Heart left ventricle (tissue), 16 donors: ENCODE measurements at regions not wholly inside any gene's neighbourhood (a gene's known extent, or its start where the extent isn't known, plus 50 kb on each side); places are given as distances from the start of the nearest gene placed in this dataset.

Source experiments
- ATAC-seq, 4 donors: fragments of 200-7000 bp; cut with Tn5 transposase; one replicate each; pipeline ENCODE4 v1.9.1; 2020 to 2022; ENCODE audit warnings: moderate library complexity in 4 of 4, mild to moderate bottlenecking in 3 of 4, moderate number of reproducible peaks in 1 of 4
- DNase-seq, 5 donors: peaks; one replicate each; pipeline ENCODE4 v3.0.0-alpha.2; 2020
- H3K27ac ChIP-seq, 12 donors: fragments of 200-600 bp; sonication (generic) in 4 of 12; one replicate each; pipeline versions ENCODE4 v1.5.0 to v1.8.0; 2016 to 2022; ENCODE audit warnings: mild to moderate bottlenecking in 2 of 12
- H3K27me3 ChIP-seq, 9 donors: fragments of 200-600 bp; sonication (generic) in 2 of 9; one replicate each; pipeline versions ENCODE4 v1.5.1 to v1.8.0; 2016 to 2022; ENCODE audit warnings: mild to moderate bottlenecking in 3 of 9
- H3K36me3 ChIP-seq, 9 donors: fragments of 200-600 bp; sonication (generic) in 2 of 9; one replicate each; pipeline versions ENCODE4 v1.5.0 to v1.8.0; 2018 to 2022; ENCODE audit warnings: mild to moderate bottlenecking in 2 of 9
- H3K4me1 ChIP-seq, 12 donors: fragments of 200-600 bp; sonication (generic) in 4 of 12; one replicate each; pipeline versions ENCODE4 v1.5.0 to v1.8.0; 2016 to 2022; ENCODE audit warnings: mild to moderate bottlenecking in 3 of 12
- H3K4me3 ChIP-seq, 12 donors: fragments of 200-600 bp; sonication (generic) in 4 of 12; one replicate each; pipeline versions ENCODE4 v1.5.0 to v1.8.0; 2017 to 2022; ENCODE audit warnings: mild to moderate bottlenecking in 9 of 12, moderate library complexity in 4 of 12
- H3K9me3 ChIP-seq, 12 donors: fragments of 200-600 bp; sonication (generic) in 4 of 12; one replicate each; pipeline versions ENCODE4 v1.5.0 to v1.8.0; 2016 to 2022; ENCODE audit warnings: mild to moderate bottlenecking in 1 of 12
- POLR2A ChIP-seq, 2 donors: fragments of 450-650 bp; IDR thresholded peaks; one replicate each; pipeline ENCODE4 v1.6.1; 2017; ENCODE audit warnings: antibody characterized with exemption in 2 of 2, mild to moderate bottlenecking in 2 of 2, moderate library complexity in 2 of 2
- WGBS, 4 donors: extraction: QIAGEN DNeasy Blood & Tissue Kit in 2 of 4; methylation state at CpG; one replicate each; pipeline versions ENCODE4 v1.1.5 to v1.1.7; 2013 to 2018; 5-methylcytosine and 5-hydroxymethylcytosine counted together
- intact Hi-C, 10 donors: fragments of 100-400 bp; cut with DNase I; formaldehyde crosslinking; loops; one replicate each; pipeline versions ENCODE4 v1.11.1 to v1.14.2; 2022
- TF ChIP-seq, protein P1 (sequence below), 12 donors: fragments of 200-600 bp; sonication (generic) in 4 of 12; IDR thresholded peaks; one replicate each; pipeline versions ENCODE4 v1.5.0 to v1.8.0; 2018 to 2022; ENCODE audit warnings: antibody characterized with exemption in 12 of 12, mild to moderate bottlenecking in 5 of 12
- donor health status: ischemic (EF 13 %, LVEDD 7.1; RV severe dilation, severe dysfunction).
- donor health status: healthy with polysubstance abuse.
- donor health status: DM: no; HTN: yes; CAD: no.
- donor health status: DM: no; HTN: no; CAD: no.
- donor health status: ischemic (EF 25% LVEDD 6.9; RV normal size, moderate dysfunction).
- donor health status: ischemic (EF 25% LVEDD 5.7; RV mildly dilated, moderate dysfunction).
- donor health status: healthy.
- donor health status: DM: yes; HTN: yes; CAD: no.
- donor health status: ischemic (EF 35%, LVEDD 5.7; RV mildly dilated, moderate dysfunction).
- donor health status: nonischemic (EF 11% LVEDD 7.7; RV severe dilation, severe dysfunction).
- donor health status: DM: yes; HTN: yes; CAD: no.
- donor health status: PGD.
- donor health status: ischemic (EF 29% LVEDD 5.4; RV normal size, mild dysfunction).
- donor health status: nonischemic (EF 23%, LVEDD 6.1; RV moderate dilation, normal function).

DNA sequence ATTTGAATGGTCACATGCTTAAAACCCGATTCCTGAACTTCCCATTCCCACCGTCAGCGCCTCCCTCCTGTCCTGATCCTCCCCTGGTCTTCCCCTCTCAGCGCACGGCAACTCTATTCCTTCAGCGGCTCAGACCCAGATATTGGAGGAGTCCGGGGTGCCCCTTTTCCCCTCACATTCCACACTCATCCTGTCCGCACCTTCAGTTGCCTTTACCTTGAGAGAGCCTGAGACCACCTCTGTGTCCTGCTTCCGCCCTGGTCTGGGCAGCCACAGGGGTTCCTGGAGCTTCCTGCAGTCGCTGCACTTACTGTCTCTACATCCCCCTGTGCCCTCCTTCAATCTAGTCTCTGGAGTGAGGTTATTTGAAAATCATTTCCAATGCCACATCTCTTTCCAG is 193.4 kb downstream of the BCAS1 start:
- Histone ChIP-seq H3K9me3 (no peaks in the 10 kb centered on the region), H3K36me3 (no peaks in the 10 kb centered on the region), H3K4me1 (peaks cover 0 to 23% (median 5%) of the 10 kb centered on the region in 12 donors), H3K4me3 (no peak overlapping the region), H3K27ac (no peak overlapping the region), H3K27me3 (no peaks in the 10 kb centered on the region)
- DNase-seq: no peak
- no peak for TF ChIP-seq POLR2A (IDR thresholded peaks at IDR 0.05)
- TF ChIP-seq, protein P1, sequence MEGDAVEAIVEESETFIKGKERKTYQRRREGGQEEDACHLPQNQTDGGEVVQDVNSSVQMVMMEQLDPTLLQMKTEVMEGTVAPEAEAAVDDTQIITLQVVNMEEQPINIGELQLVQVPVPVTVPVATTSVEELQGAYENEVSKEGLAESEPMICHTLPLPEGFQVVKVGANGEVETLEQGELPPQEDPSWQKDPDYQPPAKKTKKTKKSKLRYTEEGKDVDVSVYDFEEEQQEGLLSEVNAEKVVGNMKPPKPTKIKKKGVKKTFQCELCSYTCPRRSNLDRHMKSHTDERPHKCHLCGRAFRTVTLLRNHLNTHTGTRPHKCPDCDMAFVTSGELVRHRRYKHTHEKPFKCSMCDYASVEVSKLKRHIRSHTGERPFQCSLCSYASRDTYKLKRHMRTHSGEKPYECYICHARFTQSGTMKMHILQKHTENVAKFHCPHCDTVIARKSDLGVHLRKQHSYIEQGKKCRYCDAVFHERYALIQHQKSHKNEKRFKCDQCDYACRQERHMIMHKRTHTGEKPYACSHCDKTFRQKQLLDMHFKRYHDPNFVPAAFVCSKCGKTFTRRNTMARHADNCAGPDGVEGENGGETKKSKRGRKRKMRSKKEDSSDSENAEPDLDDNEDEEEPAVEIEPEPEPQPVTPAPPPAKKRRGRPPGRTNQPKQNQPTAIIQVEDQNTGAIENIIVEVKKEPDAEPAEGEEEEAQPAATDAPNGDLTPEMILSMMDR (IDR thresholded peaks at IDR 0.05): no peak
- intact Hi-C loops: no loop called here
- no peak for ATAC-seq
- 85 to 94% (median 87%) methylated on average over 10 of the region's 10 CpGs for WGBS, 4 donors

DNA sequence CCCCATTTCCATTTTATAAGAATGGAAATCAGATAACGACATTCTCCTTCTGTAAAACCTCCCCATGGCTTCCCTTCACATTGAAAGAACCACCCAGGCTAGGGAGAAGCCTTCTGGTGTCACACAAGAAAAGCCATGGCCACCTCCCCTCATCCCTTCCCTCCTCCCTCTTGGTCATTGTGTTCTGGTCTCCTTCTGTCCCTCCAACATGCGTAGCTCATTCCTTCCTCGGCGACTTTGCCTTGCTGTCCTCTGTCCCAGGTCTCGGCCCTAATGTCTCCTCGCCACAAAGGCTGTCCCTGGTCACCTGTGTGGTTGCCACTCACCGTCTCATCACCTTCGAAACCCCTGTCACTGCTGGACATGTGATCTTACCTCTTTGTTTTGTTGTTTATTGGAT is 193.9 kb downstream of the BCAS1 start:
- H3K27ac ChIP-seq: no peak overlapping the region
- no peaks in the 10 kb centered on the region for H3K9me3 ChIP-seq
- H3K27me3 ChIP-seq: no peaks in the 10 kb centered on the region
- ATAC-seq (no peak), DNase-seq (no peak)
- TF ChIP-seq, protein P1 (IDR thresholded peaks at IDR 0.05): no peak
- TF ChIP-seq POLR2A (IDR thresholded peaks at IDR 0.05): no peak
- no peaks in the 10 kb centered on the region for H3K36me3 ChIP-seq
- intact Hi-C loops: no loop called here
- no peak overlapping the region for H3K4me3 ChIP-seq
- peaks cover 0 to 26% (median 6%) of the 10 kb centered on the region in 12 donors for H3K4me1 ChIP-seq
- 88 to 95% (median 94%) methylated on average over 8 of the region's 8 CpGs for WGBS, 4 donors

DNA sequence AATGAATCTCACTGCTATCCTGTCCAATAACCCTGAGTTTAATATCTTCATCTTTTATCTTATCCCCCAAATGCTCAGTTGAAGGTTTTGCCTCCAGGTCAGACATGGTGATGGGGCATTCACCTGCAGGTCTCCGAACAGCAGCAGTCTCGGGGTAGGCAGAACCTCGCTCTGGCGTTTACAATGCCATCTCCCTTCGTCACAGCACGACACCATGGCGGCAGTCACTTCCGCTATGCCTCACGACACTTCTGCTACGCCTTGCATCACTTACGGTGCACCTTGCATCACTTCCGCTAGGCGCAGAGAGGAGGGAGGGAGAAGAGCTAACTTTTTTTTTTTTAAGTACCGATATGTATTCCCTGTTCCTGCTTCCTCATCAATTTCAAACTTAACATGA is 194.9 kb downstream of the BCAS1 start:
- Histone ChIP-seq H3K36me3 (no peaks in the 10 kb centered on the region), H3K27ac (peak overlapping the region in 1 of 12 donors; percentile 56), H3K27me3 (no peaks in the 10 kb centered on the region), H3K9me3 (no peaks in the 10 kb centered on the region), H3K4me3 (peak overlapping the region in 1 of 12 donors; percentile 40), H3K4me1 (peaks cover 0 to 26% (median 6%) of the 10 kb centered on the region in 12 donors)
- DNase-seq: peak in 3 of 5 donors; percentile 28 to 30 (median 29)
- peak in 1 of 4 donors; percentile 38 for ATAC-seq
- 93 to 96% (median 95%) methylated on average over 14 of the region's 14 CpGs for WGBS, 4 donors
- intact Hi-C loops: no loop called here
- TF ChIP-seq POLR2A (IDR thresholded peaks at IDR 0.05): no peak
- TF ChIP-seq, protein P1 (IDR thresholded peaks at IDR 0.05): no peak

DNA sequence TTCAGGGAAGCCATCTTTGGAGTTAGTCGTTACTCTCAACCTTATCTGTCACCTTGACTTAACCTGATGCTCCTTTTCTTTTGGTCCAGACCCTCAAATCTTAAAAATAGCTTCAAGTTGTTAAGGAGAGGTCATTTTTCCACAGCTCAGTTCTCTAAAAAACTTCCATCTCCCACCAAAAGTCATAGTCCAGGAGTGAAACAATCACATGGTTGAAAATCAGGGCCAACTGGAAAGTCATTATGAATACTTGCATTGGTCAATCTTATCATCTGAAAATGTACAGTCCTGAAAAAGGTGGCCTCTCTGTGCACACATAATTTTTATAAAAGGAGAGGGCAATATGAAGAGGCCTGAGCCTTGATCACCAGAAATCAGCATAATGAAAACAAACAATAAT is 195.7 kb downstream of the BCAS1 start:
- ATAC-seq: no peak
- intact Hi-C loops: loop anchor here in 4 of 10 donors (5.0 kb wide), 5 partner anchors 43 to 297 kb away; no protein-coding TSS in a partner anchor
- WGBS, 4 donors: 84 to 95% (median 94%) methylated on average over 1 of the region's 1 CpG

More for the DNA sequence above, 195.7 kb downstream of the BCAS1 start:
- Histone ChIP-seq H3K9me3 (no peaks in the 10 kb centered on the region), H3K36me3 (no peaks in the 10 kb centered on the region), H3K27ac (no peak overlapping the region), H3K4me1 (peaks cover 0 to 33% (median 8%) of the 10 kb centered on the region in 12 donors), H3K4me3 (no peak overlapping the region), H3K27me3 (no peaks in the 10 kb centered on the region)
- TF ChIP-seq, protein P1 (IDR thresholded peaks at IDR 0.05): no peak
- TF ChIP-seq POLR2A (IDR thresholded peaks at IDR 0.05): no peak
- no peak for DNase-seq
